Neural progenitor cell (in vitro differentiated cells): ENCODE measurements at regions not wholly inside any gene's neighbourhood (a gene's known extent, or its start where the extent isn't known, plus 50 kb on each side); places are given as distances from the start of the nearest gene placed in this dataset.
A peak's percentile ranks its signal among the peaks of the same experiment; 100 is the strongest.

Experiments
- DNase-seq: peaks from one replicate; pipeline ENCODE4 v3.0.0-alpha.2; 2016; ENCODE audit warnings: low spot score
- H2AFZ ChIP-seq: fragments of 200-600 bp; sonication (generic); replicated peaks from 2 replicates; pipeline ENCODE4 v1.6.1; 2016; ENCODE audit warnings: antibody characterized with exemption
- H3F3A ChIP-seq: fragments of 200-600 bp; sonication (generic); 2 replicates; pipeline ENCODE4 v1.6.1; 2016; ENCODE audit warnings: antibody characterized with exemption, low read depth
- H3K27ac ChIP-seq: fragments of 200-600 bp; sonication (generic); 2 replicates; pipeline ENCODE4 v1.5.1; 2016; ENCODE audit warnings: mild to moderate bottlenecking
- H3K27me3 ChIP-seq: fragments of 200-600 bp; sonication (generic); 2 replicates; pipeline ENCODE4 v1.6.1; 2016; ENCODE audit warnings: mild to moderate bottlenecking, moderate library complexity
- H3K36me3 ChIP-seq: fragments of 200-600 bp; sonication (generic); 2 replicates; pipeline ENCODE4 v1.5.1; 2016
- H3K4me1 ChIP-seq: fragments of 200-600 bp; sonication (generic); 2 replicates; pipeline ENCODE4 v1.6.1; 2016; ENCODE audit warnings: mixed run types
- H3K4me2 ChIP-seq: fragments of 200-600 bp; sonication (generic); 2 replicates; pipeline ENCODE4 v1.6.1; 2016
- H3K4me3 ChIP-seq: fragments of 200-600 bp; sonication (generic); 2 replicates; pipeline ENCODE4 v1.5.1; 2016
- H3K79me2 ChIP-seq: fragments of 200-600 bp; sonication (generic); 2 replicates; pipeline ENCODE4 v1.6.1; 2016; ENCODE audit warnings: low read depth
- H3K9ac ChIP-seq: fragments of 200-600 bp; sonication (generic); 2 replicates; pipeline ENCODE4 v1.6.1; 2016
- H3K9me3 ChIP-seq: fragments of 200-600 bp; sonication (generic); 2 replicates; pipeline ENCODE4 v1.5.1; 2016; ENCODE audit warnings: low read depth
- H4K20me1 ChIP-seq: fragments of 200-600 bp; sonication (generic); 2 replicates; pipeline ENCODE4 v1.6.1; 2016; ENCODE audit warnings: low read depth
- H3K27ac Mint-ChIP-seq: 3 replicates; pipeline ENCODE4 v1.8.0; 2021; ENCODE audit warnings: mixed read lengths
- H3K27me3 Mint-ChIP-seq: 2 replicates; pipeline ENCODE4 v1.8.0; 2022; ENCODE audit warnings: low read depth, mild to moderate bottlenecking, inconsistent platforms, moderate library complexity, mixed read lengths; ENCODE audit not compliant: insufficient read depth
- H3K36me3 Mint-ChIP-seq: 3 replicates; pipeline ENCODE4 v1.8.0; 2021; ENCODE audit warnings: mixed read lengths
- H3K4me1 Mint-ChIP-seq: 3 replicates; pipeline ENCODE4 v1.8.0; 2021; ENCODE audit warnings: mixed read lengths
- H3K4me3 Mint-ChIP-seq: 3 replicates; pipeline ENCODE4 v1.8.0; 2021; ENCODE audit warnings: mild to moderate bottlenecking, moderate library complexity, mixed read lengths
- H3K9me3 Mint-ChIP-seq: 3 replicates; pipeline ENCODE4 v1.8.0; 2020; ENCODE audit warnings: mixed read lengths
- CTCF ChIP-seq: fragments of 200-600 bp; sonication (generic); IDR thresholded peaks from 2 replicates; pipeline ENCODE4 v1.5.1; 2017; ENCODE audit warnings: antibody characterized with exemption, mild to moderate bottlenecking
- EZH2 ChIP-seq: fragments of 200-600 bp; sonication (generic); IDR thresholded peaks from 2 replicates; pipeline ENCODE4 v1.6.1; 2017; ENCODE audit warnings: antibody characterized with exemption, mild to moderate bottlenecking, moderate library complexity
- EZH2phosphoT487 ChIP-seq: fragments of 200-600 bp; sonication (generic); IDR thresholded peaks from 2 replicates; pipeline ENCODE4 v1.6.1; 2017; ENCODE audit warnings: antibody characterized with exemption

- peak overlapping the region; percentile 58 for H3K4me2 ChIP-seq
- DNase-seq: no peak
- no peak overlapping the region for H3K9ac ChIP-seq
- H4K20me1 ChIP-seq: peaks cover 96% of the 10 kb centered on the region
- peak overlapping the region; percentile 69 for H3K27ac Mint-ChIP-seq
- no peaks in the 10 kb centered on the region for H3K36me3 Mint-ChIP-seq
- TF ChIP-seq EZH2phosphoT487: no peak
- TF ChIP-seq CTCF: no peak
- TF ChIP-seq EZH2: no peak
- H3K9me3 Mint-ChIP-seq: no peaks in the 10 kb centered on the region
- H3K27ac ChIP-seq: peak overlapping the region; percentile 86
- H3K9me3 ChIP-seq: no peaks in the 10 kb centered on the region
- H3K36me3 ChIP-seq: no peaks in the 10 kb centered on the region
- H3K4me1 Mint-ChIP-seq: peaks cover 85% of the 10 kb centered on the region
- H3K4me3 Mint-ChIP-seq: peak overlapping the region; percentile 35
- H3F3A ChIP-seq: peaks cover 31% of the 10 kb centered on the region
- peaks cover 56% of the 10 kb centered on the region for H3K4me1 ChIP-seq
- peaks cover 2% of the 10 kb centered on the region for H3K27me3 Mint-ChIP-seq
- H2AFZ ChIP-seq: no peak overlapping the region
- peaks cover 83% of the 10 kb centered on the region for H3K79me2 ChIP-seq
- H3K27me3 ChIP-seq: no peaks in the 10 kb centered on the region
- no peak overlapping the region for H3K4me3 ChIP-seq
These were observed 293.7 kb downstream of the SEC14L1 start for GRCh38 chr17:77434136-77435114.

- Mint-ChIP-seq H3K36me3 (no peaks in the 10 kb centered on the region), H3K27me3 (peaks cover 2% of the 10 kb centered on the region), H3K4me3 (no peak overlapping the region), H3K9me3 (no peaks in the 10 kb centered on the region), H3K27ac (peak overlapping the region; percentile 69), H3K4me1 (peaks cover 80% of the 10 kb centered on the region)
- Histone ChIP-seq H3K9ac (no peak overlapping the region), H3K27me3 (no peaks in the 10 kb centered on the region), H3K79me2 (peaks cover 90% of the 10 kb centered on the region), H4K20me1 (peaks cover 90% of the 10 kb centered on the region), H3K4me1 (peaks cover 52% of the 10 kb centered on the region), H2AFZ (no peak overlapping the region), H3K36me3 (no peaks in the 10 kb centered on the region), H3K4me3 (peak overlapping the region; percentile 16), H3K4me2 (peak overlapping the region; percentile 69), H3F3A (peaks cover 27% of the 10 kb centered on the region), H3K27ac (peak overlapping the region; percentile 86), H3K9me3 (no peaks in the 10 kb centered on the region)
- TF ChIP-seq EZH2phosphoT487: no peak
- peak; percentile 3 for TF ChIP-seq CTCF
- DNase-seq: peak; percentile 78
These were observed 294.7 kb downstream of the SEC14L1 start for GRCh38 chr17:77435272-77436057.

- H3K4me3 Mint-ChIP-seq: peak overlapping the region; percentile 80
These were observed 295.3 kb downstream of the SEC14L1 start for GRCh38 chr17:77436058-77436442.

More at GRCh38 chr17:77436058-77436442, 295.3 kb downstream of the SEC14L1 start:
- H3K4me1 Mint-ChIP-seq: peaks cover 81% of the 10 kb centered on the region
- H2AFZ ChIP-seq: no peak overlapping the region
- no peak for TF ChIP-seq CTCF
- TF ChIP-seq EZH2: no peak
- no peak for TF ChIP-seq EZH2phosphoT487
- peaks cover 88% of the 10 kb centered on the region for H3K79me2 ChIP-seq
- no peaks in the 10 kb centered on the region for H3K27me3 ChIP-seq
- no peaks in the 10 kb centered on the region for H3K36me3 Mint-ChIP-seq
- H3K4me3 ChIP-seq: peak overlapping the region; percentile 16
- H3K9ac ChIP-seq: no peak overlapping the region
- H3K4me2 ChIP-seq: peak overlapping the region; percentile 69
- no peaks in the 10 kb centered on the region for H3K9me3 ChIP-seq
- H3K27me3 Mint-ChIP-seq: peaks cover 2% of the 10 kb centered on the region
- peaks cover 27% of the 10 kb centered on the region for H3F3A ChIP-seq
- peak overlapping the region; percentile 91 for H3K27ac Mint-ChIP-seq
- H3K9me3 Mint-ChIP-seq: no peaks in the 10 kb centered on the region
- DNase-seq: peak; percentile 77
- peak overlapping the region; percentile 86 for H3K27ac ChIP-seq
- peaks cover 90% of the 10 kb centered on the region for H4K20me1 ChIP-seq
- peaks cover 52% of the 10 kb centered on the region for H3K4me1 ChIP-seq
- no peaks in the 10 kb centered on the region for H3K36me3 ChIP-seq
